Neuronal stem cell (in vitro differentiated cells): ENCODE measurements at regions not wholly inside any gene's neighbourhood (a gene's known extent, or its start where the extent isn't known, plus 50 kb on each side); places are given as distances from the start of the nearest gene placed in this dataset.

Experiments
- DNase-seq: peaks from one replicate; pipeline ENCODE4 v3.0.0-alpha.2; 2013; ENCODE audit warnings: low spot score
- H2AFZ ChIP-seq: one replicate; pipeline ENCODE4 v1.6.1; 2013; ENCODE audit warnings: mild to moderate bottlenecking, low read length, inconsistent platforms
- H2AK5ac ChIP-seq: 2 replicates; pipeline ENCODE4 v1.6.1; 2013; ENCODE audit warnings: low read depth, mild to moderate bottlenecking, inconsistent platforms, low read length, moderate library complexity, mixed read lengths
- H2BK120ac ChIP-seq: 2 replicates; pipeline ENCODE4 v1.6.1; 2013; ENCODE audit warnings: low read depth, mild to moderate bottlenecking, inconsistent platforms, low read length, moderate library complexity, mixed read lengths
- H2BK12ac ChIP-seq: one replicate; pipeline ENCODE4 v1.6.1; 2013; ENCODE audit warnings: low read length, inconsistent platforms
- H2BK15ac ChIP-seq: 2 replicates; pipeline ENCODE4 v1.6.1; 2013; ENCODE audit warnings: mild to moderate bottlenecking, low read length, inconsistent platforms, mixed read lengths
- H2BK5ac ChIP-seq: one replicate; pipeline ENCODE4 v1.6.1; 2013; ENCODE audit warnings: inconsistent platforms, mild to moderate bottlenecking, low read length, moderate library complexity
- H3K14ac ChIP-seq: one replicate; pipeline ENCODE4 v1.6.1; 2013; ENCODE audit warnings: low read length, inconsistent platforms
- H3K18ac ChIP-seq: 2 replicates; pipeline ENCODE4 v1.6.1; 2013; ENCODE audit warnings: low read length, inconsistent platforms
- H3K23ac ChIP-seq: 2 replicates; pipeline ENCODE4 v1.6.1; 2013; ENCODE audit warnings: low read depth, mild to moderate bottlenecking, mixed read lengths, low read length, inconsistent platforms; ENCODE audit not compliant: poor library complexity
- H3K27ac ChIP-seq: replicated peaks from 3 replicates; pipeline ENCODE4 v1.5.1; 2013; ENCODE audit warnings: low read length, inconsistent platforms
- H3K27me3 ChIP-seq, 3 experiments: 2 replicates each; pipeline ENCODE4 v1.6.1; 2013; ENCODE audit warnings: low read length in 3 of 3, mild to moderate bottlenecking in 2 of 3, inconsistent platforms in 1 of 3, low read depth in 1 of 3, mixed read lengths in 1 of 3, moderate library complexity in 1 of 3; ENCODE audit not compliant: control insufficient read depth in 3 of 3, insufficient read depth in 3 of 3
- H3K36me3 ChIP-seq, 2 donors: replicated peaks in 1 of 2; 2 replicates each; pipeline ENCODE4 v1.6.1; 2013; ENCODE audit warnings: low read length in 2 of 2; ENCODE audit not compliant: control insufficient read depth in 2 of 2, insufficient read depth in 2 of 2
- H3K4ac ChIP-seq: 2 replicates; pipeline ENCODE4 v1.6.1; 2013; ENCODE audit warnings: inconsistent platforms, mild to moderate bottlenecking, low read length, moderate library complexity
- H3K4me1 ChIP-seq, 2 donors: 1 replicate in 1 of 2; 2 replicates in 1 of 2; pipeline ENCODE4 v1.6.1; 2013; ENCODE audit warnings: low read length in 2 of 2, low read depth in 1 of 2; ENCODE audit not compliant: control insufficient read depth in 2 of 2, insufficient read depth in 1 of 2
- H3K4me2 ChIP-seq: one replicate; pipeline ENCODE4 v1.6.1; 2013; ENCODE audit warnings: mild to moderate bottlenecking, low read length, inconsistent platforms; ENCODE audit not compliant: insufficient read depth, poor library complexity, severe bottlenecking
- H3K4me3 ChIP-seq, 2 donors: 2 replicates each; pipeline ENCODE4 v1.5.1; 2013; ENCODE audit warnings: low read length in 2 of 2, mild to moderate bottlenecking in 2 of 2, inconsistent platforms in 1 of 2, moderate library complexity in 1 of 2
- H3K79me1 ChIP-seq: one replicate; pipeline ENCODE4 v1.6.1; 2013; ENCODE audit warnings: low read depth, mild to moderate bottlenecking, inconsistent platforms, low read length, moderate library complexity
- H3K9ac ChIP-seq: one replicate; pipeline ENCODE4 v1.6.1; 2013; ENCODE audit warnings: mild to moderate bottlenecking, low read depth, low read length, inconsistent platforms; ENCODE audit not compliant: poor library complexity
- H3K9me3 ChIP-seq, 2 donors: replicated peaks in 1 of 2; 2 replicates each; pipeline versions ENCODE3 to v1.6.1; 2013; ENCODE audit warnings: low read length in 2 of 2, mild to moderate bottlenecking in 2 of 2, inconsistent platforms in 1 of 2, low read depth in 1 of 2, mixed read lengths in 1 of 2, moderate library complexity in 1 of 2; ENCODE audit not compliant: control insufficient read depth in 2 of 2, insufficient read depth in 1 of 2
- H4K8ac ChIP-seq: one replicate; pipeline ENCODE4 v1.6.1; 2013; ENCODE audit warnings: low read depth, mild to moderate bottlenecking, inconsistent platforms, low read length, moderate library complexity
- H4K91ac ChIP-seq: one replicate; pipeline ENCODE4 v1.6.1; 2013; ENCODE audit warnings: low read length, low read depth, mild to moderate bottlenecking, inconsistent platforms; ENCODE audit not compliant: poor library complexity
- WGBS, 2 donors: extraction: QIAGEN DNeasy Blood & Tissue Kit; methylation state at CpG; one replicate each; pipeline ENCODE4 v1.1.7; 2013; ENCODE audit warnings: missing lambda C conversion rate in 2 of 2, mixed read lengths in 1 of 2; ENCODE audit not compliant: insufficient read length in 2 of 2, insufficient replicate concordance in 1 of 2; ENCODE audit errors: extremely low coverage in 2 of 2; 5-methylcytosine and 5-hydroxymethylcytosine counted together

- no peak overlapping the region for H3K18ac ChIP-seq
- H3K4me2 ChIP-seq: no peak overlapping the region
- H2BK5ac ChIP-seq: no peak overlapping the region
- H2BK12ac ChIP-seq: no peak overlapping the region
- no peak overlapping the region for H4K8ac ChIP-seq
- H3K9ac ChIP-seq: no peak overlapping the region
- no peak overlapping the region for H4K91ac ChIP-seq
- no peak overlapping the region for H3K4me3 ChIP-seq
- no peak overlapping the region for H2AFZ ChIP-seq
- H3K27me3 ChIP-seq: no peaks in the 10 kb centered on the region
- no peak overlapping the region for H3K4ac ChIP-seq
- H2BK120ac ChIP-seq: no peak overlapping the region
- no peaks in the 10 kb centered on the region for H3K79me1 ChIP-seq
- no peak for DNase-seq
- no peaks in the 10 kb centered on the region for H3K4me1 ChIP-seq
- no peak overlapping the region for H3K14ac ChIP-seq
- no CpG with 5 or more reads among the region's 1 CpG for WGBS, 2 donors
- H3K23ac ChIP-seq: no peak overlapping the region
- no peaks in the 10 kb centered on the region for H3K36me3 ChIP-seq
- H2BK15ac ChIP-seq: no peak overlapping the region
- no peak overlapping the region for H3K27ac ChIP-seq
- H3K9me3 ChIP-seq: no peaks in the 10 kb centered on the region
- H2AK5ac ChIP-seq: no peak overlapping the region
These were observed 201.3 kb upstream of the RARB start for GRCh38 chr3:25226747-25227146.

GRCh38 chr3:25229586-25229985, 198.5 kb upstream of the RARB start:
- H2BK5ac ChIP-seq: no peak overlapping the region
- no peak overlapping the region for H3K9ac ChIP-seq
- no peak overlapping the region for H3K18ac ChIP-seq
- no peak overlapping the region for H3K4me2 ChIP-seq
- H3K23ac ChIP-seq: no peak overlapping the region
- H2BK12ac ChIP-seq: no peak overlapping the region
- H3K9me3 ChIP-seq: no peaks in the 10 kb centered on the region
- no peak overlapping the region for H3K14ac ChIP-seq
- no peak overlapping the region for H3K4ac ChIP-seq
- no peak overlapping the region for H2BK120ac ChIP-seq
- no peak overlapping the region for H4K91ac ChIP-seq
- H3K27me3 ChIP-seq: no peaks in the 10 kb centered on the region
- H2BK15ac ChIP-seq: no peak overlapping the region
- no peaks in the 10 kb centered on the region for H3K4me1 ChIP-seq
- no peak for DNase-seq
- no peaks in the 10 kb centered on the region for H3K36me3 ChIP-seq
- no CpG with 5 or more reads among the region's 2 CpGs for WGBS, 2 donors
- no peak overlapping the region for H2AK5ac ChIP-seq
- no peak overlapping the region for H4K8ac ChIP-seq
- H3K4me3 ChIP-seq: no peak overlapping the region
- no peak overlapping the region for H3K27ac ChIP-seq
- H3K79me1 ChIP-seq: no peaks in the 10 kb centered on the region
- H2AFZ ChIP-seq: no peak overlapping the region

- no peaks in the 10 kb centered on the region for H3K79me1 ChIP-seq
- H2BK15ac ChIP-seq: no peak overlapping the region
- no peaks in the 10 kb centered on the region for H3K9me3 ChIP-seq
- H2BK5ac ChIP-seq: no peak overlapping the region
- H3K4me3 ChIP-seq: no peak overlapping the region
- H3K9ac ChIP-seq: no peak overlapping the region
- no peak overlapping the region for H3K18ac ChIP-seq
- WGBS, 2 donors: no CpG with 5 or more reads among the region's 1 CpG
- H3K27me3 ChIP-seq: no peaks in the 10 kb centered on the region
- no peak overlapping the region for H3K23ac ChIP-seq
- H3K4me2 ChIP-seq: no peak overlapping the region
- H2AFZ ChIP-seq: peak overlapping the region; percentile 42
- no peak overlapping the region for H2BK12ac ChIP-seq
- DNase-seq: no peak
- H3K27ac ChIP-seq: no peak overlapping the region
- no peak overlapping the region for H4K8ac ChIP-seq
- H2AK5ac ChIP-seq: no peak overlapping the region
- H3K14ac ChIP-seq: no peak overlapping the region
- H3K4ac ChIP-seq: no peak overlapping the region
- no peak overlapping the region for H2BK120ac ChIP-seq
- no peaks in the 10 kb centered on the region for H3K36me3 ChIP-seq
- no peak overlapping the region for H4K91ac ChIP-seq
- no peaks in the 10 kb centered on the region for H3K4me1 ChIP-seq
These were observed 193.0 kb upstream of the RARB start for GRCh38 chr3:25235031-25235430.

GRCh38 chr3:25235466-25235865, 192.6 kb upstream of the RARB start:
- Histone ChIP-seq H2BK12ac (no peak overlapping the region), H3K4me2 (no peak overlapping the region), H3K4me3 (no peak overlapping the region), H4K91ac (no peak overlapping the region), H2BK5ac (no peak overlapping the region), H3K14ac (no peak overlapping the region), H3K9ac (no peak overlapping the region), H3K18ac (no peak overlapping the region), H3K23ac (no peak overlapping the region), H3K4me1 (no peaks in the 10 kb centered on the region), H3K36me3 (no peaks in the 10 kb centered on the region), H3K4ac (no peak overlapping the region), H2BK15ac (no peak overlapping the region), H2AFZ (no peak overlapping the region), H3K27ac (no peak overlapping the region), H2AK5ac (no peak overlapping the region), H4K8ac (no peak overlapping the region), H3K9me3 (no peaks in the 10 kb centered on the region), H2BK120ac (no peak overlapping the region), H3K79me1 (no peaks in the 10 kb centered on the region), H3K27me3 (no peaks in the 10 kb centered on the region)
- no peak for DNase-seq
- no CpG with 5 or more reads among the region's 2 CpGs for WGBS, 2 donors
